HepG2 (cell line): ENCODE measurements at regions not wholly inside any gene's neighbourhood (a gene's known extent, or its start where the extent isn't known, plus 50 kb on each side); places are given as distances from the start of the nearest gene placed in this dataset.

Source experiments
- ATAC-seq: fragments of 200-7000 bp; cut with Tn5 transposase; 3 replicates; pipeline ENCODE4 v1.9.1; 2020; ENCODE audit warnings: mild to moderate bottlenecking, moderate library complexity
- BruUV-seq: library from RNA; stranded (reverse); fragments of 400-500 nt; replicated peaks from 2 replicates; lab custom pipeline; 2021; lab: Mats Ljungman, UMichigan
- CTCF ChIA-PET: fragments of 300-600 bp; formaldehyde crosslinking; extraction: SDS; loops from one replicate; lab custom pipeline; 2021; ENCODE audit warnings: low total read pairs, inconsistent platforms, low intra/inter-chr PET ratio; lab: Yijun Ruan, JAX
- POLR2A ChIA-PET: fragments of 350-600 bp; sonication (Branson Sonifier 250); formaldehyde crosslinking; loops from one replicate; lab custom pipeline; 2020; ENCODE audit warnings: antibody characterized with exemption, inconsistent platforms; lab: Yijun Ruan, JAX
- DNase-seq: peaks from one replicate; pipeline ENCODE4 v3.0.0-alpha.2; 2015; ENCODE audit warnings: low spot score
- FAIRE-seq: peaks from 3 replicates; lab custom pipeline; 2011; peaks lifted over from hg19 to GRCh38; lab: Jason Lieb, UNC
- H2AFZ ChIP-seq: one replicate; pipeline ENCODE4 v1.6.1; 2011; ENCODE audit warnings: low read length, inconsistent platforms
- H3K27ac ChIP-seq: fragments of 300-600 bp; 3 replicates; pipeline ENCODE4 v1.8.0; 2011; ENCODE audit warnings: mixed run types, mild to moderate bottlenecking, mixed read lengths, low read length, inconsistent platforms; ENCODE audit not compliant: insufficient read depth; ENCODE audit errors: extremely low read length
- H3K27me3 ChIP-seq, 2 experiments: fragments of 200-600 bp in 1 of 2; 2 replicates in 1 of 2; 3 replicates in 1 of 2; pipeline versions ENCODE4 v1.6.0 to v1.8.0; 2011; ENCODE audit warnings: low read length in 2 of 2, mild to moderate bottlenecking in 2 of 2, moderate library complexity in 2 of 2, inconsistent platforms in 1 of 2; ENCODE audit not compliant: insufficient read depth in 2 of 2, control insufficient read depth in 1 of 2
- H3K36me3 ChIP-seq, 2 experiments: fragments of 200-600 bp in 1 of 2; replicated peaks in 1 of 2; 2 replicates in 1 of 2; 3 replicates in 1 of 2; pipeline versions ENCODE4 v1.5.1 to v1.8.0; 2011; ENCODE audit warnings: low read length in 2 of 2, inconsistent platforms in 1 of 2; ENCODE audit not compliant: insufficient read depth in 2 of 2, control insufficient read depth in 1 of 2
- H3K4me1 ChIP-seq: 2 replicates; pipeline ENCODE4 v1.5.1; 2012; ENCODE audit warnings: low read length, inconsistent platforms; ENCODE audit not compliant: insufficient read depth
- H3K4me2 ChIP-seq: 2 replicates; pipeline ENCODE4 v1.6.0; 2011; ENCODE audit warnings: low read depth, low read length, inconsistent platforms
- H3K4me3 ChIP-seq, 3 experiments: fragments of 200-600 bp in 1 of 3; sonication (generic), shearing (Covaris generic) in 1 of 3; replicated peaks in 1 of 3; 2 replicates each; pipeline ENCODE4 v1.5.1; 2011 to 2016; ENCODE audit warnings: low read length in 3 of 3, inconsistent platforms in 2 of 3, low read depth in 2 of 3, mild to moderate bottlenecking in 2 of 3, control low read depth in 1 of 3, mixed read lengths in 1 of 3; ENCODE audit not compliant: insufficient read depth in 1 of 3
- H3K79me2 ChIP-seq: one replicate; pipeline ENCODE4 v1.6.1; 2011; ENCODE audit warnings: low read length, inconsistent platforms; ENCODE audit not compliant: insufficient read depth
- H3K9ac ChIP-seq: 2 replicates; pipeline ENCODE4 v1.6.0; 2011; ENCODE audit warnings: mild to moderate bottlenecking, low read depth, low read length, inconsistent platforms; ENCODE audit not compliant: insufficient read depth
- H3K9me3 ChIP-seq: 2 replicates; pipeline ENCODE4 v1.5.1; 2012; ENCODE audit warnings: mild to moderate bottlenecking, low read length
- H4K20me1 ChIP-seq: 2 replicates; pipeline ENCODE4 v1.6.0; 2011; ENCODE audit warnings: inconsistent platforms, mild to moderate bottlenecking, low read length, moderate library complexity; ENCODE audit not compliant: insufficient read depth
- DNMT3B ChIP-seq: conservative IDR thresholded peaks from 2 replicates; pipeline ENCODE4 v1.6.1; 2016; ENCODE audit warnings: missing biosample characterization, control low read depth
- ELF1 ChIP-seq: sonication (generic); formaldehyde crosslinking; IDR thresholded peaks from 2 replicates; pipeline ENCODE4 v1.4.0; 2020; ENCODE audit warnings: missing genetic modification reagents
- ERF ChIP-seq: IDR thresholded peaks from 2 replicates; pipeline ENCODE4 v1.6.1; 2018; ENCODE audit warnings: missing biosample characterization, missing genetic modification reagents
- HMG20A ChIP-seq: IDR thresholded peaks from 2 replicates; pipeline ENCODE4 v1.6.1; 2016; ENCODE audit warnings: borderline replicate concordance
- HNF4A ChIP-seq: sonication (generic); formaldehyde crosslinking; IDR thresholded peaks from 2 replicates; pipeline ENCODE4 v1.4.0; 2020; ENCODE audit warnings: missing genetic modification reagents
- MED13 ChIP-seq: sonication (generic); formaldehyde crosslinking; IDR thresholded peaks from 2 replicates; pipeline ENCODE4 v1.5.0; 2020; ENCODE audit warnings: missing genetic modification reagents
- ZNF263 ChIP-seq: sonication (generic); formaldehyde crosslinking; IDR thresholded peaks from 2 replicates; pipeline ENCODE4 v1.4.0; 2020; ENCODE audit warnings: missing genetic modification reagents
- ZNF720 ChIP-seq: sonication (generic); formaldehyde crosslinking; IDR thresholded peaks from 2 replicates; pipeline ENCODE4 v1.4.0; 2020; ENCODE audit warnings: missing genetic modification reagents
- in situ Hi-C: cut with HindIII; loops from 2 replicates; pipeline ENCODE4 v1.10.0; 2017; ENCODE audit warnings: low pct_unique_long_range_greater_than_20kb; ENCODE audit not compliant: extremely low pct_ligation_motif_present
- intact Hi-C: fragments of 100-400 bp; cut with micrococcal nuclease; formaldehyde crosslinking; loops from one replicate; pipeline ENCODE4 v1.10.0; 2022; ENCODE audit not compliant: unreplicated experiment
- TF ChIP-seq, protein P1 (sequence below): sonication (generic); formaldehyde crosslinking; IDR thresholded peaks from 2 replicates; pipeline ENCODE4 v1.4.0; 2020; ENCODE audit warnings: missing genetic modification reagents, borderline replicate concordance
- TF ChIP-seq, protein P2 (sequence below): sonication (generic); formaldehyde crosslinking; IDR thresholded peaks from 2 replicates; pipeline ENCODE4 v1.5.1; 2020; ENCODE audit warnings: missing genetic modification reagents, mild to moderate bottlenecking, borderline replicate concordance
- TF ChIP-seq, protein P3 (sequence below): sonication (generic); formaldehyde crosslinking; IDR thresholded peaks from 2 replicates; pipeline ENCODE4 v1.5.0; 2020; ENCODE audit warnings: missing genetic modification reagents
- TF ChIP-seq, protein P4 (sequence below): sonication (generic); formaldehyde crosslinking; IDR thresholded peaks from 2 replicates; pipeline ENCODE4 v1.5.0; 2020; ENCODE audit warnings: mild to moderate bottlenecking, missing genetic modification reagents, borderline replicate concordance

DNA sequence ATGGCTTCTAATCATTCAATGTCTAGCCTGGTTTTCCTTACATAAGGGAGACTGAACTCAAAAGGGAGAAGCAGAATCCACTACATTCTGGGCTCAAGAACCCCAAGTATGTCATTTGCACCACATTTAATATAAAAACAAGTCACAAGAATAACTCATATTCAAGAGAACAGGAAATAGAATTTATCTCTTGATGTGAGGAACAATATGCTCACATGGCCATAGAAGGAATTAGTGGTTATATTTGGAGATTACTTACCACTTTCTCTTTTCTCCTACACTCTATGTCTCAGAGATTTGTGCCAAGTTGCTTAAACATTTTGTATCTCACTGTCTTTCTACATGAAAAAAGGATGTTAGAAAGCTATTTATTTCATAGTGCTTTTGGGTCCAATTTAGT is 922.6 kb upstream of the PABPC4L start:
- Histone ChIP-seq H3K9me3 (no peaks in the 10 kb centered on the region), H3K4me2 (no peak overlapping the region), H3K4me3 (no peak overlapping the region), H2AFZ (no peak overlapping the region), H3K79me2 (no peaks in the 10 kb centered on the region), H3K27me3 (no peaks in the 10 kb centered on the region), H3K36me3 (no peaks in the 10 kb centered on the region), H3K4me1 (peaks cover 16% of the 10 kb centered on the region), H3K9ac (no peak overlapping the region), H3K27ac (no peak overlapping the region), H4K20me1 (no peaks in the 10 kb centered on the region)
- intact Hi-C loops = no loop called here
- in situ Hi-C loops = no loop called here
- FAIRE-seq = no peak
- DNase-seq = no peak
- ChIA-PET CTCF (no interaction called here), POLR2A (no interaction called here)
- BruUV-seq = no TSS peak
- no peak for ATAC-seq
- no peak for TF ChIP-seq HMG20A (CRISPR knock-in tag)
- TF ChIP-seq MED13 (CRISPR knock-in tag) = no peak
- no peak for TF ChIP-seq ZNF263 (CRISPR knock-in tag)
- TF ChIP-seq, protein P1, sequence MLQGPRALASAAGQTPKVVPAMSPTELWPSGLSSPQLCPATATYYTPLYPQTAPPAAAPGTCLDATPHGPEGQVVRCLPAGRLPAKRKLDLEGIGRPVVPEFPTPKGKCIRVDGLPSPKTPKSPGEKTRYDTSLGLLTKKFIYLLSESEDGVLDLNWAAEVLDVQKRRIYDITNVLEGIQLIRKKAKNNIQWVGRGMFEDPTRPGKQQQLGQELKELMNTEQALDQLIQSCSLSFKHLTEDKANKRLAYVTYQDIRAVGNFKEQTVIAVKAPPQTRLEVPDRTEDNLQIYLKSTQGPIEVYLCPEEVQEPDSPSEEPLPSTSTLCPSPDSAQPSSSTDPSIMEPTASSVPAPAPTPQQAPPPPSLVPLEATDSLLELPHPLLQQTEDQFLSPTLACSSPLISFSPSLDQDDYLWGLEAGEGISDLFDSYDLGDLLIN (CRISPR knock-in tag) = no peak
- TF ChIP-seq ERF (CRISPR knock-in tag) = no peak
- TF ChIP-seq ZNF720 = no peak
- TF ChIP-seq, protein P2, sequence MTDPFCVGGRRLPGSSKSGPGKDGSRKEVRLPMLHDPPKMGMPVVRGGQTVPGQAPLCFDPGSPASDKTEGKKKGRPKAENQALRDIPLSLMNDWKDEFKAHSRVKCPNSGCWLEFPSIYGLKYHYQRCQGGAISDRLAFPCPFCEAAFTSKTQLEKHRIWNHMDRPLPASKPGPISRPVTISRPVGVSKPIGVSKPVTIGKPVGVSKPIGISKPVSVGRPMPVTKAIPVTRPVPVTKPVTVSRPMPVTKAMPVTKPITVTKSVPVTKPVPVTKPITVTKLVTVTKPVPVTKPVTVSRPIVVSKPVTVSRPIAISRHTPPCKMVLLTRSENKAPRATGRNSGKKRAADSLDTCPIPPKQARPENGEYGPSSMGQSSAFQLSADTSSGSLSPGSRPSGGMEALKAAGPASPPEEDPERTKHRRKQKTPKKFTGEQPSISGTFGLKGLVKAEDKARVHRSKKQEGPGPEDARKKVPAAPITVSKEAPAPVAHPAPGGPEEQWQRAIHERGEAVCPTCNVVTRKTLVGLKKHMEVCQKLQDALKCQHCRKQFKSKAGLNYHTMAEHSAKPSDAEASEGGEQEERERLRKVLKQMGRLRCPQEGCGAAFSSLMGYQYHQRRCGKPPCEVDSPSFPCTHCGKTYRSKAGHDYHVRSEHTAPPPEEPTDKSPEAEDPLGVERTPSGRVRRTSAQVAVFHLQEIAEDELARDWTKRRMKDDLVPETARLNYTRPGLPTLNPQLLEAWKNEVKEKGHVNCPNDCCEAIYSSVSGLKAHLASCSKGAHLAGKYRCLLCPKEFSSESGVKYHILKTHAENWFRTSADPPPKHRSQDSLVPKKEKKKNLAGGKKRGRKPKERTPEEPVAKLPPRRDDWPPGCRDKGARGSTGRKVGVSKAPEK (CRISPR knock-in tag) = no peak
- TF ChIP-seq HNF4A (CRISPR knock-in tag) = no peak
- TF ChIP-seq, protein P3, sequence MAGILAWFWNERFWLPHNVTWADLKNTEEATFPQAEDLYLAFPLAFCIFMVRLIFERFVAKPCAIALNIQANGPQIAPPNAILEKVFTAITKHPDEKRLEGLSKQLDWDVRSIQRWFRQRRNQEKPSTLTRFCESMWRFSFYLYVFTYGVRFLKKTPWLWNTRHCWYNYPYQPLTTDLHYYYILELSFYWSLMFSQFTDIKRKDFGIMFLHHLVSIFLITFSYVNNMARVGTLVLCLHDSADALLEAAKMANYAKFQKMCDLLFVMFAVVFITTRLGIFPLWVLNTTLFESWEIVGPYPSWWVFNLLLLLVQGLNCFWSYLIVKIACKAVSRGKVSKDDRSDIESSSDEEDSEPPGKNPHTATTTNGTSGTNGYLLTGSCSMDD = no peak
- no peak for TF ChIP-seq DNMT3B (CRISPR knock-in tag)
- TF ChIP-seq ELF1 = no peak
- TF ChIP-seq, protein P4, sequence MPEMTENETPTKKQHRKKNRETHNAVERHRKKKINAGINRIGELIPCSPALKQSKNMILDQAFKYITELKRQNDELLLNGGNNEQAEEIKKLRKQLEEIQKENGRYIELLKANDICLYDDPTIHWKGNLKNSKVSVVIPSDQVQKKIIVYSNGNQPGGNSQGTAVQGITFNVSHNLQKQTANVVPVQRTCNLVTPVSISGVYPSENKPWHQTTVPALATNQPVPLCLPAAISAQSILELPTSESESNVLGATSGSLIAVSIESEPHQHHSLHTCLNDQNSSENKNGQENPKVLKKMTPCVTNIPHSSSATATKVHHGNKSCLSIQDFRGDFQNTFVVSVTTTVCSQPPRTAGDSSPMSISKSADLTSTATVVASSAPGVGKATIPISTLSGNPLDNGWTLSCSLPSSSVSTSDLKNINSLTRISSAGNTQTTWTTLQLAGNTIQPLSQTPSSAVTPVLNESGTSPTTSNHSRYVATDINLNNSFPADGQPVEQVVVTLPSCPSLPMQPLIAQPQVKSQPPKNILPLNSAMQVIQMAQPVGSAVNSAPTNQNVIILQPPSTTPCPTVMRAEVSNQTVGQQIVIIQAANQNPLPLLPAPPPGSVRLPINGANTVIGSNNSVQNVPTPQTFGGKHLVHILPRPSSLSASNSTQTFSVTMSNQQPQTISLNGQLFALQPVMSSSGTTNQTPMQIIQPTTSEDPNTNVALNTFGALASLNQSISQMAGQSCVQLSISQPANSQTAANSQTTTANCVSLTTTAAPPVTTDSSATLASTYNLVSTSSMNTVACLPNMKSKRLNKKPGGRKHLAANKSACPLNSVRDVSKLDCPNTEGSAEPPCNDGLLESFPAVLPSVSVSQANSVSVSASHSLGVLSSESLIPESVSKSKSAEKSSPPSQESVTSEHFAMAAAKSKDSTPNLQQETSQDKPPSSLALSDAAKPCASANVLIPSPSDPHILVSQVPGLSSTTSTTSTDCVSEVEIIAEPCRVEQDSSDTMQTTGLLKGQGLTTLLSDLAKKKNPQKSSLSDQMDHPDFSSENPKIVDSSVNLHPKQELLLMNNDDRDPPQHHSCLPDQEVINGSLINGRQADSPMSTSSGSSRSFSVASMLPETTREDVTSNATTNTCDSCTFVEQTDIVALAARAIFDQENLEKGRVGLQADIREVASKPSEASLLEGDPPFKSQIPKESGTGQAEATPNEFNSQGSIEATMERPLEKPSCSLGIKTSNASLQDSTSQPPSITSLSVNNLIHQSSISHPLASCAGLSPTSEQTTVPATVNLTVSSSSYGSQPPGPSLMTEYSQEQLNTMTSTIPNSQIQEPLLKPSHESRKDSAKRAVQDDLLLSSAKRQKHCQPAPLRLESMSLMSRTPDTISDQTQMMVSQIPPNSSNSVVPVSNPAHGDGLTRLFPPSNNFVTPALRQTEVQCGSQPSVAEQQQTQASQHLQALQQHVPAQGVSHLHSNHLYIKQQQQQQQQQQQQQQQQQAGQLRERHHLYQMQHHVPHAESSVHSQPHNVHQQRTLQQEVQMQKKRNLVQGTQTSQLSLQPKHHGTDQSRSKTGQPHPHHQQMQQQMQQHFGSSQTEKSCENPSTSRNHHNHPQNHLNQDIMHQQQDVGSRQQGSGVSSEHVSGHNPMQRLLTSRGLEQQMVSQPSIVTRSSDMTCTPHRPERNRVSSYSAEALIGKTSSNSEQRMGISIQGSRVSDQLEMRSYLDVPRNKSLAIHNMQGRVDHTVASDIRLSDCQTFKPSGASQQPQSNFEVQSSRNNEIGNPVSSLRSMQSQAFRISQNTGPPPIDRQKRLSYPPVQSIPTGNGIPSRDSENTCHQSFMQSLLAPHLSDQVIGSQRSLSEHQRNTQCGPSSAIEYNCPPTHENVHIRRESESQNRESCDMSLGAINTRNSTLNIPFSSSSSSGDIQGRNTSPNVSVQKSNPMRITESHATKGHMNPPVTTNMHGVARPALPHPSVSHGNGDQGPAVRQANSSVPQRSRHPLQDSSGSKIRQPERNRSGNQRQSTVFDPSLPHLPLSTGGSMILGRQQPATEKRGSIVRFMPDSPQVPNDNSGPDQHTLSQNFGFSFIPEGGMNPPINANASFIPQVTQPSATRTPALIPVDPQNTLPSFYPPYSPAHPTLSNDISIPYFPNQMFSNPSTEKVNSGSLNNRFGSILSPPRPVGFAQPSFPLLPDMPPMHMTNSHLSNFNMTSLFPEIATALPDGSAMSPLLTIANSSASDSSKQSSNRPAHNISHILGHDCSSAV (CRISPR knock-in tag) = no peak
